GM21528 (cell line): ENCODE measurements at regions not wholly inside any gene's neighbourhood (a gene's known extent, or its start where the extent isn't known, plus 50 kb on each side); places are given as distances from the start of the nearest gene placed in this dataset.

Experiments
- ATAC-seq: cut with Tn5 transposase; IDR thresholded peaks from one replicate; pipeline ENCODE4 v1.9.1; 2021; ENCODE audit warnings: mild to moderate bottlenecking, moderate library complexity; ENCODE audit not compliant: unreplicated experiment, low FRiP score

DNA sequence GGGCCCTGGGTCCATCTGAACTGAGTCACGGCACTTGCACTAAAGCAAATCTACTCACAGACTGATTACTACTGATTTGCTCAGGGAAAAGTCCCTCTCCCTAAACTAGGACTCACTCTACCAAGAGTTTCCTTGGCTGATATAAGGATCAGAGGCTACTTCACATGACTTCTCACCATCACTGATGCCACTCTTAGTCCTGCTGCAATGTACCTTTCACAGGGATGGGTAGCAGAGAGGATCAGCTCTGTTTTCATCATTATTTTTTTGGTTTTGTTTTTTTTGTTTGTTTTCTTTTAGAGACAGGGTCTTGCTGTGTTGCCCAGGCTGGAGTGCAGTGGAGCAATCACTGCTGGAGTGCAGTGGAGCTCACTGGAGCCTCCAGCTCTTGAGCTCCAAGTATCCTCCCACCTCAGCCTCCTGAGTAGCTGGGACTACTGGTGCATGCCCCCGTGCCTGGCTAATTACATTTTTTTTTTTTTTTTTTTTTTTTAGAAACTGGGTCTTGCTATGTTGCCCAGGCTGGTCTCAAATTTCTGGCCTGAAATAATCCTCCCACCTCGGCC is 200.6 kb downstream of the JCAD start:
- ATAC-seq, result no peak

DNA sequence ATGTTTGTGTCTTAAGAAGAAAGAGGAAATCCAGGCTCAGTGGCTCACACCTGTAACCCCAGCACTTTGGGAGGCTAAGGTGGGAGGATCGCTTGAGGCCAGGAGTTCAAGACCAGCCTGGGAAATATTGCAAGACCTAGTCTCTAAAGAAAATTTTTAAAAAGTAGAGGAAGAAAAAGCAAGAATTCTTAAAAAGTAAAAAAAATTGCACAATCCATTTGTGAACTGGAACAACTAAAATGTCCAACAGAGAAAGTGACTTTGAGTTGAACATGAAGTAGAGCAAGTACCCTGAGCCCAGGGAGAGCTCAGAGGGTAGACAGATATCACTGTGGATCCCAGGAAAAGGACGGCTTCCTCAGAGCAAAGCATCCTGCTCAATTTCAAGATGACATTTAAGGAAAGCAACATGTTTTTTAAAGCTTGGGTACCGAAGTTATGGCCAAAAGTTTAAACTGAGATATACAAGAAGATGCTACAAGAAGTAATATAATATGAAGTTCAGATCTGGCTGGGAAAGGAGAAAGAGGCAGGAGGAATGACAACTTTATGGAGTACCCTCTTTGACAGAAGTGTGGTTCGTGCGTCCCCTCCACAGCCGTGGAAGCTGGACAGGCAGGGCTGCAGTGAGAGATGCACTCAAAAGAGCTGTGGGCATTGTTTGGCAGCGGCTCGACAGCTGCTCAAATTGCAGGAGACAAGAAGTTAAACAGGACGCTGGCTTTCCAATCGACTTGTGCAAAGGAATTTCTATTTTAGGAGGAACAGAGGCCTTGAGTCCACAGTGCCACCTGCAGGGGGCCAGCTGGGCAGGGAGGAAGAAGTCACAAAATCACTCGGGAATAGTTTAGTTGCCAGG is 201.3 kb downstream of the JCAD start:
- ATAC-seq, result no peak

DNA sequence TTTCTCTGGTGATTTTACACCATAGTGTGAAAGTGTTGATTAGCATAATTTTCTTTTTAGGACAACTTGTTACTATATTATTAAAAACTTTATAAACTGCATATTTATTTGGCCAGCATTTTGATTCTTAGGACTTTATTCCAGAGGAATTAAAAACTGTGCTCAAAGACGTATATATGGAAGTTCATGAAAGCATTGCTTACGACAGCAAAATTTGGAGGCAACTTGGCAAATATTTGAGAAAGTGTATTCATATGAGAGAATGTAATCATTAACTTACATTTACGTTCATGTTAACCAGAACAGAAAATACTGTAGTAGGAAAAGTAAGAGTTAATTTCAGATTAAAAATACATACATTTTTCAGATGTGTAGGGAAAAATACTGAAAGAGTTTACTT is 203.1 kb downstream of the JCAD start:
- no peak for ATAC-seq

DNA sequence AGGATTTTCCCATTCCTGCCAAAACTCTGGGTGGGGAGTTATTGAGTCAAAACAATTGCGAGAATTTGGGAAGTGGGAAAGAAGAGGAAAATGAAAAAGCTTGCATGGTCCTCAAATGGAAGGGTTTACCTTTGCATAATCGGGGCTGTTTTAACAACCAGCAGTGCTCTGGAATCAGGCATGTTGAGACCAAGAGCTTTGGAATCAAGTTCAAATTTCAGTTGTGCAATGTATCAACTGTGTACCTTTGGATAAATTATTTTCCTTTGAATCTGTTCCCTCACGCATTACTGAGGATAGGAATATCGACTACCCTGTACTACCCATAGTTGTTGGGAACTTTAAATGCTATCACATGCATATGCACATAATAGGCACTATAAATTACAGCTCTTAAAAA is 205.5 kb downstream of the JCAD start:
- no peak for ATAC-seq

DNA sequence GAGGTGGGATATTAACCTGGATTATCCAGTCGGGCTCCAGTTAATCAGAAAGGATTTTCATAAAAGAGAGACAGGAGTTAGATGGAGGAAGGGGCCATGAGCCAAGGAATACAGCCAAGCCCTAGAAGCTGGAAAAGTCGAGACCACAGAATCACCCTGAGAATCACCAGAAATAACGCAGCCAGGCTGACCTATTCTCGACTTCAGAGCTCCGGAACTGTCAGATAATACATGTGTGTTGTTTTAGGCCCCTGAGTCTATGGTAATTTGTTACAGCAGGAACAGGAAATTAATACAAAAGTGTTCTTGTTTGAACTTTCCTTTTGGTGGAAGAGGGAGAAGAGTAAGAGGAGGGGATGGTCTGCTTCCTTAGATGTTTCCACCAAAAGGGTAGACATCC is 208.1 kb downstream of the JCAD start:
- no peak for ATAC-seq

DNA sequence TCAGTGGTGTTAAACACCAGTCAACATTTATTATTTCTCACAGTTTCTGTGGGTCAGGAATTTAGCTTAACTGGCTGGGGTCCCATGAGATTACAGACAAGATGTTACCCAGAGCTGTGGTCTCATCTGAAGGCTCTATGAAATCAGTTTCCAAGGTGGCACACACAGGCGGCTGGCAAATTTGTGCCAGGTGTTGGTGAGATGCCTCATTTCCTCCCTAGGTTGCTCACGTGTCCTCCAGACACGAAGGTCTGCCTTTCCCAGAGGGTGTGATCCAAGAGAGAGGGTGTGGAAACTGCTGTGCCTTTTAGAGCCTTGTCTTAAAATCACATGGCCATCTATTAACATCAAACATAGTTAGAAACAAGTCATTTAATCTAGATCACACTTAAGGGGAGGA is 209.0 kb downstream of the JCAD start:
- no peak for ATAC-seq

DNA sequence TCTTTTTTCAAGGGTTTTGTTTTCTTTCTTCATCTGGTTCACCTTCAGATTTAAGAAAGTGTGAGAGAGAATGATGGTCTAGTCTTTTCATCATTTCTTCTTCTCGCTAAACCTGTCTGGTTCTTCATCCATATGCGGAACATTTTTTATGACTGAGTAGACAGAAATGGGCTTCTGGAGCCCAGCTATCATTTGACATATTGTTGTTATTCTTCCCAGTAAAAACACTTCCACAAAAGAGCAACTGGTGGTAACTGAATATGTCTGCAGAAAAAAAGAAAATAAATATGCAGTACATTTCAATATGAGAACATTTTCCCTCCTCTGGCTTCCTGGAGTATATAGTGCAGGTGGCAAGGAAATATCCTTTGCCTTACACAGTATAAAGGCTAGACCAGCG is 209.5 kb downstream of the JCAD start:
- no peak for ATAC-seq

DNA sequence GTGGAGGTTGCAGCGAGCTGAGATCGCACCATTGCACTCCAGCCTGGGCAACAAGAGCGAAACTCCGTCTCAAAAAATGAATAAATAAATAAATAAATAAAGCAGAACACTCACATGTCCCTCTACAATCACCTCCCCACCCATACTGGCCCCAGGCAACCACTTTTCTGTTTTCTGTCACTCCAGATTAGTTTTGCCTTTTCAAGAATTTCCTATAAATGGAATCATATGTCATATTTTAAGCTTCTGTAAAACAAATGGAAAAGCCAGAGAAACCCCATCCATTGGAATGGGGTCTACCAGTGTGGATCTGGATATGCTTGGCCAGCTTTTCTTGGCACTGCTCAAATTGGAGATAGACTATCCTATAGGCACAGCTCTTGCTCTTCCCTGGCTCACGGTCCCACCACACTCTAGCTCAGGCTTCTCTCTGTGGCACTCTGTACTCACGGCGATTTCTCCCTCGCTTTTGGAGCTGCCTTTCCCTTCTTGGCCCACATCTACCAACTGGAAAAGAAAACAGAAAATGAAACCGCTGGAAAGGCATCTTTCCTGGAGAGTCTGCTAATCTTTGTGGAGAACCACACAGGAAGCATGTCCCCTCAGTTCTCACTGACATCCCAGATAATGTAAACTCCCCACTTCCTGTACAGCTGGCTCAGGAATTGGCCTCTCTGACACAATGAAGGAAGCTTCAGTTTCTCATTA is 210.1 kb downstream of the JCAD start:
- no peak for ATAC-seq

DNA sequence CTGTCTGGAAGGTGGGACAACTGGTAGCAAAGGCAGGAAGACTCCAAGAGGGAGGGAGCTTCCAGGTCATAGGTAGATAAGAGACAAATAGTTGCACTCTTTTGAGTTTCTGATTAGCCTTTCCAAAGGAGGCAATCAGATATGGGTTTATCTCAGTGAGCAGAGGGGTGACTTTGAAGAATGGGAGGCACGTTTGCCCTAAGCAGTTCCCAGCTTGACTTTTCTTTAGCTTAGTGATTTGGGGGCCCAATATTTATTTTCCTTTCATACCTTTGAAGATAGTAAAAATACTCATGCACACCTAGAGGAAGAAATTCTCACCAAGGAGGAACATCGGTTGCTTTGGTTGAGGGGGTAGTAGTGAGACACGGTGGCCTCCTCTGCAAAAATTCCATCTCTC is 212.1 kb upstream of the SVIL start:
- ATAC-seq, result no peak

DNA sequence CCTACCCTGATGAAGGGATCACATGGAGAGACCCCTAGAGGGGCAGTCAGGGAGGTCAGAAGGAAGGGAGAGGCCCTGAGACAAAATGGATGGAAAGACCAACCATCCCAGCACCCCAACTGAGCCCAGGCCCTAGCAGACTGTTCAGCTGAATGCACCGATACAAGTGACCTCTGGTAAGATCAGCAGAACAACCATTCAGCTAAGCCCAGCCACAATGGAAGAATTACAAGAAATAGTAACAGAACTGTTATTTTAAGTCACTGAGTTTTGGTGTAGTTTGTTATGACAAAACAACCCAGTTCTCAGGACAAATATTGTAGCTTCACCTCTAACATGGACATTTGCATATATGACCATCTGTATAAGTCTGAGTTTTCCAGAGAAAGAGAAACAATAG is 210.4 kb upstream of the SVIL start:
- ATAC-seq, result no peak

DNA sequence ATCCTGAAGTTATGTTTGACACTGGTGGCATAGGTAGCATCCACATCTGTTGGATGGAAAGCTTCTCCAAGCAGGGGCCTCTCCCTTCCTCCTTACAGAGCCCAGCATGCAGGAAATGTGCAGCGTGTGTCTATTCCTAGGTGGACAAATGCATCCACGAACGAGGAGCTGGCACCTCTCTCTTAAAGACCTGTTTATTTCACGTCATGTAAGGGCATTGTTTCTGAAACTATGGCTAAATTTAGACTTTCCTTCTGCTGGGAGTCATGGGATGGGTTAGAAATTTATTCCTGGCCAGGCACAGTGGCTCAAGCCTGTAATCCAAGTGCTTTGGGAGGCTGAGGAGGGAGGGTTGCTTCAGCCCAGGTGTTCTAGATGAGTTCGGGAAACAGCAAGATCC is 208.4 kb upstream of the SVIL start:
- no peak for ATAC-seq

DNA sequence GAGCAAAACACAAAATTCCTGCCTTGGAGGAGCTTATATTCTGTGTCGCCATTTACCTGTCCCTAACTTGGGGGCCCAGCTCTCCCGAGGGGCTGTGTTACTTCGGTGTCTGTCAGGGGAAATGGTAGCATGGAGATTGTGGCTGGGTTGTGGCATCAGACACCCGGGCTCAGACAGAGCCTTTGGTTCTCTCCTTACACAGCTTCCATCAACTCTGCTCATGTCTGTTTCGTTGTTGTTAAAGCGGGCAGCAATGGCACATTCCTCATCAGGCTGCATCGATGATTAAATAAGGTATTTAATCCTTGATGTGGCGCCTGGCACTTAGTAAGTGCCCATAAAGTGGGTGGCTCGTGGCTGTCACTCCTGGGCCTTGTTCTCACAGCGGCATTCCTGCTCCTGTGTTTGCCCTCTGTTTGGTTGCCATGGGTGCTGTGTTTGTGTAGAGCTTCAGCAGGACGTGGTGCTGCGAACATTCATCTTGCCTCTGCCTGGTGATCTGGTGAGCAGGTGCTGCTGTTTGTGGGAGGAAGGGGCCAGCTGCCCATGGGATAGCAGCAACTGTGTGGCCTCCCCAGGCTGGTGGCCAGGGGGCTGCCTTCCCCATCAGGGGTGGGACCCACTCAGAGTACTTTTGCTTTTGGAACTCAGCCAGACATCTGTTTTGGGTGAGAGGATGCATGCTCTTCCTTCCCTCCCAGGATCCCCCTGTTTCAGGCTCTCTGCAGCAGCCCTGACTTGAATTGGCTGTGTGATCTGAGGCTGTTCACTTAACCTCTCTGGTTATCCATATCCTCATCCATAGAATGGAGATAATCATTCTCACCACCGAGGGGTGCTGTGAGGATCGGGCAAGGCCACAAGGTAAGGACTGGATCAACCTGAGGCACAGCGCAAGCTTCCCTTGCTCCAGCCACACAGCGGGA is 207.2 kb upstream of the SVIL start:
- ATAC-seq, result no peak

DNA sequence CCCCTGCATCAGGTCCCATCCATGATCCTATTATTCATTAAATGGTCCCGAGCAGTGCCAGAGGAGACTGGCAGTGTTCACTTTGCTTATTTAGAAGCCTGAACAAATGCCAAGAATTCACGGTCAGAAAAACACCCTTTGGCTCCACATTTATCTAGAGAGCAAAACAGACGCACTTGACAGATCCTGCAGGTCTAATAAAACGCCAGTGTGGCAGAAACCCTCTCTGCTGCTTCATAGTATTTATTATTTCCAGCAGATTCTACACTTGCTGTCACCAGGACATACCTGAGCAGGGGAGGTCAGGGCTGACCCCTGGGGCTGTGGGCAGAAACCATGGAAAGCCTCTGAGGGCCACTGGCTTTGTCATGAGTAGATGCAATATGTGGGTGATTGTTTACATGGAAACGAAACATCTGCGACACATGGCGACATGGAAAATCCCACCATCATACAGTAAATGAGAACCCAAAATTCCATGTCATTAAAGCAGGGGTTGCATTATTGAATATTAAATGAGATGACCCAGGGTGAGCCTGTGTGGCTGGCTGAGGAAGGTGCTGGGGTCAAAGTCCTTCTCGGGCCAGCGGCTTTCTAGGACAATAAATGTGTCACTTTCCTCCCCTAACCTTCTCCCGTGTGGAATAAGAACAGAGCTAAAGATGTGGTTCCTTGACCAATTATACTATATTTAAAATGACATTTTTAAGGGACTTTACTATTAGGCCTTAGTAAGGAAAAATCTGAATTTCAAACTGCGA is 205.9 kb upstream of the SVIL start:
- no peak for ATAC-seq

DNA sequence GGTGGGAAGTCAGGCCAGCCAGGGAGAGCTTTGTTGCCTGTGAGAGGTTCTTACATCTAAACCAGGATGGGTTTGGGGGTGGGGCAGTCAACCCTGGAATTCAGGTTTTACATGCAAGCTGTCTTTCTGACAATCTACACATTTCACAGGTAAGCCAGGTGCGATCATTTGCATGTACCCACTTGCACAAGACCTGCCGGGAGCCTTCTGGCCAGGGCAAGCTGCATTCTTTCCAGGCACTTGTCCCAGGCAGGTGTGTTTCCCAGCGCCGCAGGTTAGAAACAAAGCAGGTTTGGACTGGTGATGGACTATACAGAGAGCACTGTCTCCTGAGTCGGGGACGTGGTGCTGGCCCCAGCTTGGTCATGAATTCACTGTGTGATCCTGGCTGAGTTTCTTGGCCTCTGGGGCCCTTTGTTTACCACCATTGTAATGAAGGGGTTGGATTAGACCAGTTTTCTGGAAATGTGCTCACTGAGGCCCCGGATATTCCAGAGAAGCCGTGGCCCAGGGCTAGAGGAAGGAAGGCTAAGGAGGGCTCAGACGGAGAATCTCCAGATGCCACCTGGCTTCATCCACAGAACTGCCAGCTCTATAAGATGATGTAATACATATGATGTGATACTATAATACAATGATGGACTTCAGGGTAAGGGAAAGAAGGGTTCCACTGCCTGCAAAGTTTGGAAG is 205.2 kb upstream of the SVIL start:
- no peak for ATAC-seq

DNA sequence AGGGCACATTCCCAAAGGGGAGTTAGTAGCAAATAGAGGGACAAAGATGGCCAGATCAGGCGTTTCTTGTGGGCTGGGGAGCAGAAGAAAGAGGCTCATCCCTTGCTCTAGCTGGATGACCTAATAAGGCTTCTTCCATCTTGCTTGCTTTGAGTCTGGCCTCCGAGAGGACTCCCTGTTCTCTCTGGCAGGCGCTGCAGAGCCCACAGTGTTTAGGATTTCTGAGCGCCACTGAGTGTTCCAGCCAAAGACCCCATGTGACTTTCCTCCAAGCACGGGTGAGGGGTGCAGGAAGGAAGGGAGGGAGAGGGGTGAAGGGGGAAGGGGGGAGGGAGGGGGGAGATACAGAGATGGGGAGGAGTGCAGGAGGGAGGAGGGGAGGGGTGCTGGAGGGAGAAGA is 203.8 kb upstream of the SVIL start:
- ATAC-seq, result no peak

DNA sequence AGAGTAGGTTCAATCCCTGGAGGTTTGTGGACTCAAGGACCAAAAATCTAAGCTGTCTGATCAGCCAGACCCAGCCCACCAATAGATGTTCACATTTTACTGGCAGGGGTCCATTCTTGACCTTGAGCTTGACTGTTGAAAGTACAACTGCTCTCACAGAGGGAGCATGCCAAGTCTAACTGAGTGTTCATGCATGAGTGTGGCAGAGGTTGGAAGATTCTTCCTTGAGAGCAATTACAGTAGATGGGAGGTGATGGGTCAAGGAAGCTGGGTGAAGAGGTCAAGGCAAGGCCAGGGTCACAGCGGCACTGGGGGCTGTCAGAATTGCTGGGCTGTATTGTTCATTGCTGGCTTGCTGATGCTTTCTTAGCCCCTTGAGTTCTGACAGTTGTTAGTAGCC is 202.8 kb upstream of the SVIL start:
- ATAC-seq, result no peak

DNA sequence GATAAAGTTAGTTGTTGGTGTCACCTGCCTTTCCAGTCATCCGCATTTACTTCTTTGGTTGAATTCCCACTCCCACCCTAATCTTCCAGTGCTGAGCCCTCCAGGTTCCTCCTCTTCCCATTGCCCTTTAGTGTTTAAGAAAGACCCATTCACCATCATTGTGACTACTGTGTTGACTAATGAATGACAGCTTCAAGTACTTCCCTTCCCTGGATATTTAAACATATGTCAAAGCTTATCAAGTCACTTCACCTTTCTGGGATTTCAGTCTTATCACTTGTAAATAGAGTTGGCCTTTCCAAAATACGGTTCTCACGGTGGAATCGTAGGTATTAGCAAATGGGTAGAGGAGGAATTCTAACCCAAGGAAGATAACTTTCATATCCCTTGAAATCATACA is 201.6 kb upstream of the SVIL start:
- ATAC-seq, result no peak

DNA sequence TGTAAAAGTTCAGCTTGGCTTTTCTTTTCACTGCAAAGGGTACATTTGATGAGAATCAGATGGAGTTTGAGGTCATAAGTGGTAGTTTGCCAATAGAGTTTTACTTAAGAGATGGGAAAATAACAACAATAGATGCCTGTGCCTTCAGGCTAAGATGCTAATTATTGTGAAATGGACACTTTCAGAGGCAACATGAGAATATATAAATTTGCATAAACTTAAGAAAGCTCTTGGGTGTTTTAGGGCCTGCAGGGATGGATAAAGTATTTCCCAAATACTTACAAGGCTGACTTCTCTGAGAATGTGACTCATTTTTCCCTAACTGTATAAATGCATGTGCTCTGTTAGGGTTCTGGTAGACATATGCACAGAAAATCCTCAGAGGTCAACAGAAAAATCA is 200.3 kb upstream of the SVIL start:
- ATAC-seq, result no peak
